Parathyroid adenoma (tissue), 2 donors: ENCODE measurements at regions not wholly inside any gene's neighbourhood (a gene's known extent, or its start where the extent isn't known, plus 50 kb on each side); places are given as distances from the start of the nearest gene placed in this dataset.

Experiments used
- H2AFZ ChIP-seq: fragments of 300-600 bp; sonication (generic); one replicate; pipeline ENCODE4 v1.7.0; 2017; ENCODE audit warnings: antibody characterized with exemption, mild to moderate bottlenecking
- H3K27ac ChIP-seq: fragments of 300-600 bp; sonication (generic); one replicate; pipeline ENCODE4 v1.7.0; 2017
- H3K27me3 ChIP-seq: fragments of 300-600 bp; sonication (generic); one replicate; pipeline ENCODE4 v1.7.0; 2017; ENCODE audit warnings: low read length; ENCODE audit not compliant: control insufficient read depth, insufficient read depth
- H3K36me3 ChIP-seq: fragments of 300-600 bp; sonication (generic); one replicate; pipeline ENCODE4 v1.7.0; 2017; ENCODE audit warnings: low read length; ENCODE audit not compliant: control insufficient read depth, insufficient read depth
- H3K4me1 ChIP-seq: fragments of 300-600 bp; sonication (generic); one replicate; pipeline ENCODE4 v1.7.0; 2017; ENCODE audit warnings: control low read depth
- H3K4me2 ChIP-seq: fragments of 300-600 bp; sonication (generic); one replicate; pipeline ENCODE4 v1.7.0; 2017; ENCODE audit warnings: low read length
- H3K4me3 ChIP-seq: fragments of 300-600 bp; sonication (generic); one replicate; pipeline ENCODE4 v1.7.0; 2017; ENCODE audit warnings: low read depth, low read length
- H3K79me2 ChIP-seq: fragments of 300-600 bp; sonication (generic); one replicate; pipeline ENCODE4 v1.7.0; 2017; ENCODE audit warnings: control low read depth
- H3K9ac ChIP-seq: fragments of 300-600 bp; sonication (generic); one replicate; pipeline ENCODE4 v1.7.0; 2017; ENCODE audit warnings: mild to moderate bottlenecking
- H3K9me3 ChIP-seq: fragments of 300-600 bp; sonication (generic); one replicate; pipeline ENCODE4 v1.7.0; 2017; ENCODE audit warnings: low read length; ENCODE audit not compliant: control insufficient read depth
- CTCF ChIP-seq: fragments of 300-600 bp; sonication (generic); IDR thresholded peaks from one replicate; pipeline ENCODE4 v1.7.0; 2017; ENCODE audit warnings: antibody characterized with exemption, mild to moderate bottlenecking
- donor health status: primary hyperparathyroidism.

- no peak overlapping the region for H2AFZ ChIP-seq
- no peak overlapping the region for H3K27ac ChIP-seq
- H3K4me3 ChIP-seq, result no peak overlapping the region
- no peaks in the 10 kb centered on the region for H3K27me3 ChIP-seq
- H3K4me1 ChIP-seq, result no peaks in the 10 kb centered on the region
- H3K9me3 ChIP-seq, result no peaks in the 10 kb centered on the region
- no peak overlapping the region for H3K9ac ChIP-seq
- H3K36me3 ChIP-seq, result no peaks in the 10 kb centered on the region
- TF ChIP-seq CTCF, result no peak
- no peaks in the 10 kb centered on the region for H3K79me2 ChIP-seq
- H3K4me2 ChIP-seq, result no peak overlapping the region
These were observed 88.2 kb downstream of the TMA16 start for GRCh38 chr4:163582703-163583102.

- Histone ChIP-seq H3K4me1 (no peaks in the 10 kb centered on the region), H3K27me3 (no peaks in the 10 kb centered on the region), H3K9me3 (no peaks in the 10 kb centered on the region), H3K9ac (no peak overlapping the region), H3K4me3 (no peak overlapping the region), H3K27ac (no peak overlapping the region), H3K4me2 (no peak overlapping the region), H3K36me3 (no peaks in the 10 kb centered on the region), H3K79me2 (no peaks in the 10 kb centered on the region), H2AFZ (no peak overlapping the region)
- no peak for TF ChIP-seq CTCF
These were observed 93.4 kb downstream of the TMA16 start for GRCh38 chr4:163587867-163588266.

- no peaks in the 10 kb centered on the region for H3K79me2 ChIP-seq
- no peak overlapping the region for H2AFZ ChIP-seq
- H3K4me3 ChIP-seq, result no peak overlapping the region
- H3K9me3 ChIP-seq, result no peaks in the 10 kb centered on the region
- TF ChIP-seq CTCF, result no peak
- H3K27me3 ChIP-seq, result no peaks in the 10 kb centered on the region
- H3K9ac ChIP-seq, result no peak overlapping the region
- no peak overlapping the region for H3K27ac ChIP-seq
- no peaks in the 10 kb centered on the region for H3K4me1 ChIP-seq
- no peak overlapping the region for H3K4me2 ChIP-seq
- no peaks in the 10 kb centered on the region for H3K36me3 ChIP-seq
These were observed 94.0 kb downstream of the TMA16 start for GRCh38 chr4:163588532-163588931.

- Histone ChIP-seq H2AFZ (no peak overlapping the region), H3K36me3 (no peaks in the 10 kb centered on the region), H3K9ac (no peak overlapping the region), H3K4me3 (no peak overlapping the region), H3K4me1 (no peaks in the 10 kb centered on the region), H3K27ac (no peak overlapping the region), H3K79me2 (no peaks in the 10 kb centered on the region), H3K27me3 (no peaks in the 10 kb centered on the region), H3K4me2 (no peak overlapping the region), H3K9me3 (no peaks in the 10 kb centered on the region)
- no peak for TF ChIP-seq CTCF
These were observed 95.6 kb downstream of the TMA16 start for GRCh38 chr4:163590103-163590502.

GRCh38 chr4:163590619-163591264 lies 96.3 kb downstream of the TMA16 start:
- Histone ChIP-seq H3K27me3 (no peaks in the 10 kb centered on the region), H3K4me1 (no peaks in the 10 kb centered on the region), H3K9ac (no peak overlapping the region), H3K4me2 (no peak overlapping the region), H3K4me3 (no peak overlapping the region), H3K36me3 (no peaks in the 10 kb centered on the region), H3K27ac (no peak overlapping the region), H3K79me2 (no peaks in the 10 kb centered on the region), H2AFZ (no peak overlapping the region), H3K9me3 (no peaks in the 10 kb centered on the region)
- no peak for TF ChIP-seq CTCF
